Rectal smooth muscle tissue (tissue), 1 donor: ENCODE measurements at regions not wholly inside any gene's neighbourhood (a gene's known extent, or its start where the extent isn't known, plus 50 kb on each side); places are given as distances from the start of the nearest gene placed in this dataset.

Experiments used
- H3K27ac ChIP-seq: one replicate; pipeline ENCODE4 v1.7.0; 2013; ENCODE audit warnings: low read depth, low read length, inconsistent platforms
- H3K27me3 ChIP-seq: one replicate; pipeline ENCODE4 v1.7.0; 2013; ENCODE audit warnings: low read length; ENCODE audit not compliant: control insufficient read depth, insufficient read depth
- H3K36me3 ChIP-seq: one replicate; pipeline ENCODE4 v1.7.0; 2013; ENCODE audit warnings: low read length; ENCODE audit not compliant: control insufficient read depth, insufficient read depth
- H3K4me1 ChIP-seq: one replicate; pipeline ENCODE4 v1.7.0; 2013; ENCODE audit warnings: low read length; ENCODE audit not compliant: control insufficient read depth, insufficient read depth
- H3K4me3 ChIP-seq: one replicate; pipeline ENCODE4 v1.7.0; 2013; ENCODE audit warnings: low read length
- H3K9ac ChIP-seq: one replicate; pipeline ENCODE4 v1.7.0; 2013; ENCODE audit warnings: low read length

GRCh38 chr12:19833775-19834501 lies 394.6 kb downstream of the AEBP2 start:
- H3K36me3 ChIP-seq: no peaks in the 10 kb centered on the region
- no peak overlapping the region for H3K9ac ChIP-seq
- H3K4me3 ChIP-seq: no peak overlapping the region
- no peak overlapping the region for H3K27ac ChIP-seq
- H3K27me3 ChIP-seq: no peaks in the 10 kb centered on the region
- H3K4me1 ChIP-seq: no peaks in the 10 kb centered on the region

- H3K27ac ChIP-seq: no peak overlapping the region
- no peak overlapping the region for H3K9ac ChIP-seq
- H3K36me3 ChIP-seq: no peaks in the 10 kb centered on the region
- H3K4me1 ChIP-seq: no peaks in the 10 kb centered on the region
- no peak overlapping the region for H3K4me3 ChIP-seq
- no peaks in the 10 kb centered on the region for H3K27me3 ChIP-seq
Measured at GRCh38 chr12:19834592-19834991, 395.3 kb downstream of the AEBP2 start.

- H3K4me1 ChIP-seq: no peaks in the 10 kb centered on the region
- no peak overlapping the region for H3K4me3 ChIP-seq
- no peaks in the 10 kb centered on the region for H3K36me3 ChIP-seq
- no peak overlapping the region for H3K9ac ChIP-seq
- H3K27ac ChIP-seq: no peak overlapping the region
- no peaks in the 10 kb centered on the region for H3K27me3 ChIP-seq
Measured at GRCh38 chr12:19836056-19836455, 396.8 kb downstream of the AEBP2 start.

- no peak overlapping the region for H3K4me3 ChIP-seq
- H3K27ac ChIP-seq: no peak overlapping the region
- H3K27me3 ChIP-seq: no peaks in the 10 kb centered on the region
- H3K9ac ChIP-seq: no peak overlapping the region
- H3K4me1 ChIP-seq: no peaks in the 10 kb centered on the region
- no peaks in the 10 kb centered on the region for H3K36me3 ChIP-seq
Measured at GRCh38 chr12:19836456-19836855, 397.2 kb downstream of the AEBP2 start.

- Histone ChIP-seq H3K36me3 (no peaks in the 10 kb centered on the region), H3K4me1 (no peaks in the 10 kb centered on the region), H3K27ac (no peak overlapping the region), H3K27me3 (no peaks in the 10 kb centered on the region), H3K4me3 (no peak overlapping the region), H3K9ac (no peak overlapping the region)
Measured at GRCh38 chr12:19837543-19837942, 398.3 kb downstream of the AEBP2 start.

GRCh38 chr12:19841451-19841850 lies 402.2 kb downstream of the AEBP2 start:
- H3K27ac ChIP-seq: no peak overlapping the region
- H3K27me3 ChIP-seq: no peaks in the 10 kb centered on the region
- H3K9ac ChIP-seq: no peak overlapping the region
- H3K4me3 ChIP-seq: no peak overlapping the region
- no peaks in the 10 kb centered on the region for H3K36me3 ChIP-seq
- H3K4me1 ChIP-seq: peaks cover 5% of the 10 kb centered on the region

- H3K9ac ChIP-seq: no peak overlapping the region
- H3K4me1 ChIP-seq: peaks cover 5% of the 10 kb centered on the region
- H3K27me3 ChIP-seq: no peaks in the 10 kb centered on the region
- no peaks in the 10 kb centered on the region for H3K36me3 ChIP-seq
- peak overlapping the region; percentile 27 for H3K27ac ChIP-seq
- no peak overlapping the region for H3K4me3 ChIP-seq
Measured at GRCh38 chr12:19842116-19842515, 402.8 kb downstream of the AEBP2 start.

- Histone ChIP-seq H3K36me3 (no peaks in the 10 kb centered on the region), H3K27me3 (no peaks in the 10 kb centered on the region), H3K27ac (no peak overlapping the region), H3K9ac (no peak overlapping the region), H3K4me1 (peaks cover 12% of the 10 kb centered on the region), H3K4me3 (no peak overlapping the region)
Measured at GRCh38 chr12:19844224-19844623, 404.9 kb downstream of the AEBP2 start.

- Histone ChIP-seq H3K27ac (peak overlapping the region; percentile 63), H3K27me3 (no peaks in the 10 kb centered on the region), H3K4me3 (no peak overlapping the region), H3K36me3 (no peaks in the 10 kb centered on the region), H3K9ac (no peak overlapping the region), H3K4me1 (peaks cover 13% of the 10 kb centered on the region)
Measured at GRCh38 chr12:19846574-19846973, 407.3 kb downstream of the AEBP2 start.

- Histone ChIP-seq H3K9ac (no peak overlapping the region), H3K27me3 (no peaks in the 10 kb centered on the region), H3K4me3 (no peak overlapping the region), H3K27ac (peak overlapping the region; percentile 63), H3K4me1 (peaks cover 13% of the 10 kb centered on the region), H3K36me3 (no peaks in the 10 kb centered on the region)
Measured at GRCh38 chr12:19847294-19848059, 408.2 kb downstream of the AEBP2 start.

GRCh38 chr12:19848421-19848820 lies 409.1 kb downstream of the AEBP2 start:
- Histone ChIP-seq H3K27ac (peak overlapping the region; percentile 2), H3K27me3 (no peaks in the 10 kb centered on the region), H3K9ac (no peak overlapping the region), H3K36me3 (no peaks in the 10 kb centered on the region), H3K4me1 (peaks cover 13% of the 10 kb centered on the region), H3K4me3 (no peak overlapping the region)

GRCh38 chr12:19849208-19849607 lies 409.9 kb downstream of the AEBP2 start:
- H3K27me3 ChIP-seq: no peaks in the 10 kb centered on the region
- H3K9ac ChIP-seq: no peak overlapping the region
- H3K36me3 ChIP-seq: no peaks in the 10 kb centered on the region
- peaks cover 13% of the 10 kb centered on the region for H3K4me1 ChIP-seq
- peak overlapping the region; percentile 34 for H3K27ac ChIP-seq
- H3K4me3 ChIP-seq: no peak overlapping the region
